T-helper 9 cell (primary cell): ENCODE measurements at regions not wholly inside any gene's neighbourhood (a gene's known extent, or its start where the extent isn't known, plus 50 kb on each side); places are given as distances from the start of the nearest gene placed in this dataset.
"Not testable (repeated sequence)": the region's sequence is repeated elsewhere in the genome, so short reads cannot be mapped to it uniquely, and the experiment has no call there.

Experiments used
- DNase-seq: peaks from one replicate; pipeline ENCODE4 v3.0.0-alpha.2; 2020

- DNase-seq, result no peak
Observed at GRCh38 chr3:105093371-105094252, 273.1 kb upstream of the ALCAM start.

GRCh38 chr3:105094588-105094987, 272.1 kb upstream of the ALCAM start:
- no peak for DNase-seq

- no peak for DNase-seq
Observed at GRCh38 chr3:105096071-105096470, 270.6 kb upstream of the ALCAM start.

- DNase-seq, result no peak
Observed at GRCh38 chr3:105101603-105102002, 265.1 kb upstream of the ALCAM start.

- no peak for DNase-seq
Observed at GRCh38 chr3:105103139-105103538, 263.6 kb upstream of the ALCAM start.

- no peak for DNase-seq
Observed at GRCh38 chr3:105108823-105109222, 257.9 kb upstream of the ALCAM start.

- no peak for DNase-seq
Observed at GRCh38 chr3:105118905-105119304, 247.8 kb upstream of the ALCAM start.

GRCh38 chr3:105119801-105120340, 246.8 kb upstream of the ALCAM start:
- no peak for DNase-seq

GRCh38 chr3:105130911-105131310, 235.8 kb upstream of the ALCAM start:
- DNase-seq, result no peak

GRCh38 chr3:105137911-105138310, 228.8 kb upstream of the ALCAM start:
- DNase-seq, result no peak

GRCh38 chr3:105139881-105140560, 226.7 kb upstream of the ALCAM start:
- no peak for DNase-seq

- no peak for DNase-seq
Observed at GRCh38 chr3:105140899-105141367, 225.8 kb upstream of the ALCAM start.

- DNase-seq, result no peak
Observed at GRCh38 chr3:105144837-105145236, 221.9 kb upstream of the ALCAM start.

GRCh38 chr3:105145511-105145910, 221.2 kb upstream of the ALCAM start:
- no peak for DNase-seq

- DNase-seq, result not testable (repeated sequence)
Observed at GRCh38 chr3:105149197-105149596, 217.5 kb upstream of the ALCAM start.

- DNase-seq, result no peak
Observed at GRCh38 chr3:105152987-105153386, 213.7 kb upstream of the ALCAM start.

GRCh38 chr3:105154692-105155091, 212.0 kb upstream of the ALCAM start:
- DNase-seq, result no peak

GRCh38 chr3:105157067-105157765, 209.5 kb upstream of the ALCAM start:
- no peak for DNase-seq

GRCh38 chr3:105157766-105158085, 209.0 kb upstream of the ALCAM start:
- DNase-seq, result no peak

GRCh38 chr3:105158286-105158685, 208.4 kb upstream of the ALCAM start:
- DNase-seq, result no peak

GRCh38 chr3:105162448-105162847, 204.3 kb upstream of the ALCAM start:
- no peak for DNase-seq

- DNase-seq, result no peak
Observed at GRCh38 chr3:105166893-105167292, 199.8 kb upstream of the ALCAM start.

GRCh38 chr3:105170423-105170822, 196.3 kb upstream of the ALCAM start:
- no peak for DNase-seq
